Midbrain (tissue), 1 donor: ENCODE measurements at regions not wholly inside any gene's neighbourhood (a gene's known extent, or its start where the extent isn't known, plus 50 kb on each side); places are given as distances from the start of the nearest gene placed in this dataset.
A peak's percentile ranks its signal among the peaks of the same experiment; 100 is the strongest.
"Not testable (repeated sequence)": the region's sequence is repeated elsewhere in the genome, so short reads cannot be mapped to it uniquely, and the experiment has no call there.

Experiments
- DNase-seq: peaks from one replicate; lab custom pipeline; 2025; lab: John Stamatoyannopoulos, UW

- no peak for DNase-seq
Observed at GRCh38 chr11:34001557-34002064, 49.9 kb upstream of the CAPRIN1 start.

- DNase-seq: no peak
Observed at GRCh38 chr11:33999393-33999792, 52.1 kb upstream of the CAPRIN1 start.

- no peak for DNase-seq
Observed at GRCh38 chr11:33997584-33998251, 53.8 kb upstream of the CAPRIN1 start.

- DNase-seq: peak; percentile 67
Observed at GRCh38 chr11:33996498-33997454, 54.8 kb upstream of the CAPRIN1 start.

GRCh38 chr11:33994937-33995336 is 56.6 kb upstream of the CAPRIN1 start:
- no peak for DNase-seq

- DNase-seq: not testable (repeated sequence)
Observed at GRCh38 chr11:33991136-33991535, 60.4 kb upstream of the CAPRIN1 start.

- not testable (repeated sequence) for DNase-seq
Observed at GRCh38 chr11:33990131-33990530, 61.4 kb upstream of the CAPRIN1 start.

GRCh38 chr11:33989461-33989860 is 62.1 kb upstream of the CAPRIN1 start:
- no peak for DNase-seq

- no peak for DNase-seq
Observed at GRCh38 chr11:33988586-33989370, 62.8 kb upstream of the CAPRIN1 start.

- DNase-seq: peak; percentile 85
Observed at GRCh38 chr11:33987975-33988580, 63.5 kb upstream of the CAPRIN1 start.

- DNase-seq: no peak
Observed at GRCh38 chr11:33987545-33987944, 64.0 kb upstream of the CAPRIN1 start.

- not testable (repeated sequence) for DNase-seq
Observed at GRCh38 chr11:33986597-33987501, 64.7 kb upstream of the CAPRIN1 start.

- no peak for DNase-seq
Observed at GRCh38 chr11:33984682-33985389, 66.7 kb upstream of the CAPRIN1 start.

- no peak for DNase-seq
Observed at GRCh38 chr11:33982661-33983060, 68.9 kb upstream of the CAPRIN1 start.

GRCh38 chr11:33980897-33981296 is 70.6 kb upstream of the CAPRIN1 start:
- no peak for DNase-seq

GRCh38 chr11:33978376-33978775 is 73.2 kb upstream of the CAPRIN1 start:
- DNase-seq: no peak

- DNase-seq: no peak
Observed at GRCh38 chr11:33977676-33978075, 73.9 kb upstream of the CAPRIN1 start.

- DNase-seq: no peak
Observed at GRCh38 chr11:33976495-33977199, 74.9 kb upstream of the CAPRIN1 start.

- no peak for DNase-seq
Observed at GRCh38 chr11:33974804-33975203, 76.7 kb upstream of the CAPRIN1 start.
